Sigmoid colon (tissue), 4 donors: ENCODE measurements at regions not wholly inside any gene's neighbourhood (a gene's known extent, or its start where the extent isn't known, plus 50 kb on each side); places are given as distances from the start of the nearest gene placed in this dataset.

Source experiments
- EP300 ChIP-seq, 4 donors: sonication (generic); formaldehyde crosslinking; IDR thresholded peaks; one replicate each; pipeline ENCODE4 v1.6.1; 2017; ENCODE audit warnings: antibody characterized with exemption in 4 of 4
- POLR2A ChIP-seq, 2 donors: fragments of 450-650 bp; IDR thresholded peaks; one replicate each; pipeline ENCODE4 v1.6.1; 2016; ENCODE audit warnings: antibody characterized with exemption in 2 of 2, mild to moderate bottlenecking in 2 of 2, moderate library complexity in 2 of 2
- POLR2AphosphoS5 ChIP-seq, 4 donors: sonication (generic); formaldehyde crosslinking; IDR thresholded peaks; one replicate each; pipeline ENCODE4 v1.6.1; 2017; ENCODE audit warnings: antibody characterized with exemption in 4 of 4
- TF ChIP-seq, protein P1 (sequence below), 4 experiments: fragments of 450-650 bp in 3 of 4; fragments of 200-600 bp in 1 of 4; IDR thresholded peaks; one replicate each; pipeline ENCODE4 v1.5.1; 2016 to 2019; ENCODE audit warnings: antibody characterized with exemption in 4 of 4, mild to moderate bottlenecking in 3 of 4, moderate library complexity in 2 of 4

- TF ChIP-seq, protein P1, sequence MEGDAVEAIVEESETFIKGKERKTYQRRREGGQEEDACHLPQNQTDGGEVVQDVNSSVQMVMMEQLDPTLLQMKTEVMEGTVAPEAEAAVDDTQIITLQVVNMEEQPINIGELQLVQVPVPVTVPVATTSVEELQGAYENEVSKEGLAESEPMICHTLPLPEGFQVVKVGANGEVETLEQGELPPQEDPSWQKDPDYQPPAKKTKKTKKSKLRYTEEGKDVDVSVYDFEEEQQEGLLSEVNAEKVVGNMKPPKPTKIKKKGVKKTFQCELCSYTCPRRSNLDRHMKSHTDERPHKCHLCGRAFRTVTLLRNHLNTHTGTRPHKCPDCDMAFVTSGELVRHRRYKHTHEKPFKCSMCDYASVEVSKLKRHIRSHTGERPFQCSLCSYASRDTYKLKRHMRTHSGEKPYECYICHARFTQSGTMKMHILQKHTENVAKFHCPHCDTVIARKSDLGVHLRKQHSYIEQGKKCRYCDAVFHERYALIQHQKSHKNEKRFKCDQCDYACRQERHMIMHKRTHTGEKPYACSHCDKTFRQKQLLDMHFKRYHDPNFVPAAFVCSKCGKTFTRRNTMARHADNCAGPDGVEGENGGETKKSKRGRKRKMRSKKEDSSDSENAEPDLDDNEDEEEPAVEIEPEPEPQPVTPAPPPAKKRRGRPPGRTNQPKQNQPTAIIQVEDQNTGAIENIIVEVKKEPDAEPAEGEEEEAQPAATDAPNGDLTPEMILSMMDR (IDR thresholded peaks at IDR 0.05): no peak
- TF ChIP-seq POLR2A (IDR thresholded peaks at IDR 0.05) (no peak), POLR2AphosphoS5 (IDR thresholded peaks at IDR 0.05) (no peak), EP300 (IDR thresholded peaks at IDR 0.05) (no peak)
Observed at GRCh38 chr2:45283764-45284620, 274.7 kb upstream of the SIX2 start.
